ENCODE measurements at regions not wholly inside any gene's neighbourhood (a gene's known extent, or its start where the extent isn't known, plus 50 kb on each side); places are given as distances from the start of the nearest gene placed in this dataset.

DNA sequence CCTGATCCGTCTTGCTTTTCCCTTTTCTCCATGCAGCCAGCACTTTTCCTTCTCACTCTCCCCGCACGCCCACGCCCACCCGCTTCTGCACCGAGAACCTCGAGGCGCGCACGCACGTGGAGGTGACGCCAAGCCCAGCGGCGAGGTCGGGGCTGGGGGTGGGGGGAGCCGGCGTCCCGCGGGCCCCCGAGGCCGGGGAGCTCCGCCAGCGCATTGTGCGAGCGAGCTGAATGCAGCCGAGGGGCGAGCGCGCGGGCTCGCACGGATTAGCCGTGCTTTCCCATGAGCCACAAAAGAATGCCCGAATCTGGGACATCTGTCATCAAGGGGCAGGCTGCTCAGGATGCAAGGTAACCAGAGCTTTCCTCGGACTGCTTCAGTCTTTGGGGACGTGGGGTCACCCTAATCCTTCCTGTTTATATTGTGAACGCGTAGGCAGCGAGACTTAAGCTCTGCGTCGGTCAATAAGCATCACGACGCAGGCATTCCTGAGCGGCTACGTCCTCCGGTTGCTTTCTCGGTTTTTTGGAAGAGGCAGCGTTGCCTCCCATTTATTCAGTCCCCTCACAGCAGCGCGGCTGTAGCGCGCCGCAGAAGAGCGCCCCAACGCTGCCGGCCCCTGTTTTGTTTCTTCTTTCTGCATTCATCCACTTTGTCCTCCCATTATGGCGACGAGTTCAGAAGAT, 67.3 kb upstream of the AKT3 start (continued):
- TF ChIP-seq MEF2A (IDR thresholded peaks at IDR 0.05; ENCODE audit: borderline replicate concordance, low read depth) (no peak), JUND (IDR thresholded peaks at IDR 0.05) (no peak), EZH2phosphoT487 (IDR thresholded peaks at IDR 0.05; ENCODE audit: borderline replicate concordance, low read depth) (no peak), ELF1 (IDR thresholded peaks at IDR 0.05) (no peak), TEAD4 (IDR thresholded peaks at IDR 0.05; ENCODE audit: borderline replicate concordance, insufficient read depth) (0 out of 2 replicates have a peak, but pooled peaks have one; percentile 23), TAF1 (IDR thresholded peaks at IDR 0.05; ENCODE audit: borderline replicate concordance, low read depth, low read length) (no peak), TCF12 (IDR thresholded peaks at IDR 0.05) (no peak), SIN3A (IDR thresholded peaks at IDR 0.05; ENCODE audit: borderline replicate concordance, low read depth, low read length) (no peak), RXRA (IDR thresholded peaks at IDR 0.05; ENCODE audit: borderline replicate concordance, low read depth) (no peak), GATA2 (CRISPR knock-in tag; IDR thresholded peaks at IDR 0.05) (no peak)
- TF ChIP-seq, protein P1, sequence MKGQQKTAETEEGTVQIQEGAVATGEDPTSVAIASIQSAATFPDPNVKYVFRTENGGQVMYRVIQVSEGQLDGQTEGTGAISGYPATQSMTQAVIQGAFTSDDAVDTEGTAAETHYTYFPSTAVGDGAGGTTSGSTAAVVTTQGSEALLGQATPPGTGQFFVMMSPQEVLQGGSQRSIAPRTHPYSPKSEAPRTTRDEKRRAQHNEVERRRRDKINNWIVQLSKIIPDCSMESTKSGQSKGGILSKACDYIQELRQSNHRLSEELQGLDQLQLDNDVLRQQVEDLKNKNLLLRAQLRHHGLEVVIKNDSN (IDR thresholded peaks at IDR 0.05; ENCODE audit: borderline replicate concordance, low read depth): no peak

DNA sequence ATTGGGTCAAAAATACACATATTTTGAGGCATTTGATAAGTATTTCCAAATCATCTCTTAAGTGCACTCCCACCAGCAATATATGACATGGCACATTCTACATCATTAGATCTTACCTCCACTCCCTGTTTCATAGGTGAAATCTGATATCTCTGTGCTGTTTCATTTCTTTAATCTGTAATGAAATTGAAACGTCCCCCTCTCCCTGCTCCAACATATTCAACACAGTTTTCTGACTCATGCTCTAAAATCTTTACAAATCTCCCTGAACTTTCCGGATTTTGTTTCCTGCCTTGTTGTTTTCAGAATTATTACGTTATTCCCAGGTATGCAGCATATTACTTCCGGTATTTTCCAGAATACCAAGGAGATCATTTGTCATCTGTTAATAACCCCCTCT, 66.1 kb upstream of the AKT3 start:
- peaks cover 4% of the 10 kb centered on the region for H3F3A ChIP-seq (replicated peaks; ENCODE audit: insufficient read depth)
- DNase-seq: no peak
- H3K27me3 ChIP-seq (ENCODE audit: insufficient read depth): no peaks in the 10 kb centered on the region
- peak overlapping the region; percentile 89 for H3K4me2 ChIP-seq
- H3K36me3 ChIP-seq (replicated peaks in 1 of 2; ENCODE audit: control insufficient read depth in 1 of 2, insufficient read depth in 2 of 2, low read length in 1 of 2): no peaks in the 10 kb centered on the region
- no peak overlapping the region for H3K9ac ChIP-seq
- TF ChIP-seq SMC3 (IDR thresholded peaks at IDR 0.05; ENCODE audit: low read depth, low read length) (no peak), YY1 (IDR thresholded peaks at IDR 0.05; ENCODE audit: low read depth) (no peak), SIN3A (IDR thresholded peaks at IDR 0.05; ENCODE audit: borderline replicate concordance, low read depth, low read length) (no peak), EZH2phosphoT487 (IDR thresholded peaks at IDR 0.05; ENCODE audit: borderline replicate concordance, low read depth) (no peak), FOSL2 (IDR thresholded peaks at IDR 0.05; ENCODE audit: borderline replicate concordance, low read depth) (peak; percentile 66; the same call in 1 of the 2 replicates), TCF12 (IDR thresholded peaks at IDR 0.05) (peak; percentile 43; the same call in 1 of the 2 replicates), JUND (IDR thresholded peaks at IDR 0.05) (peak; percentile 46)
- TF ChIP-seq, protein P2, sequence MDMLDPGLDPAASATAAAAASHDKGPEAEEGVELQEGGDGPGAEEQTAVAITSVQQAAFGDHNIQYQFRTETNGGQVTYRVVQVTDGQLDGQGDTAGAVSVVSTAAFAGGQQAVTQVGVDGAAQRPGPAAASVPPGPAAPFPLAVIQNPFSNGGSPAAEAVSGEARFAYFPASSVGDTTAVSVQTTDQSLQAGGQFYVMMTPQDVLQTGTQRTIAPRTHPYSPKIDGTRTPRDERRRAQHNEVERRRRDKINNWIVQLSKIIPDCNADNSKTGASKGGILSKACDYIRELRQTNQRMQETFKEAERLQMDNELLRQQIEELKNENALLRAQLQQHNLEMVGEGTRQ (IDR thresholded peaks at IDR 0.05; ENCODE audit: borderline replicate concordance, low read depth, low read length): no peak
- POLR2A ChIA-PET: no interaction called here
- CTCF ChIA-PET: no interaction called here
- H4K20me1 ChIP-seq (ENCODE audit: insufficient read depth): no peaks in the 10 kb centered on the region
- peaks cover 4 to 12% of the 10 kb centered on the region in 2 experiments; a peak in 2 of 4 replicates for H3K4me1 ChIP-seq (ENCODE audit: control insufficient read depth in 1 of 2, insufficient read depth in 2 of 2, low read depth in 1 of 2, low read length in 1 of 2)
- H3K4me3 ChIP-seq (ENCODE audit: low read depth in 2 of 2, low read length in 1 of 2): no peak overlapping the region
- no peaks in the 10 kb centered on the region for H3K79me2 ChIP-seq (ENCODE audit: insufficient read depth)
- no peak overlapping the region for H3K27ac ChIP-seq (ENCODE audit: low read depth in 2 of 2, low read length in 1 of 2)
- H3K9me2 ChIP-seq: no peaks in the 10 kb centered on the region
- no peaks in the 10 kb centered on the region for H3K9me3 ChIP-seq
- no peak overlapping the region for H2AFZ ChIP-seq (ENCODE audit: low read depth)
- WGBS (ENCODE audit: low lambda C conversion rate): 20% methylated on average over 4 of the region's 4 CpGs
